Keratinocyte (primary cell): ENCODE measurements at regions not wholly inside any gene's neighbourhood (a gene's known extent, or its start where the extent isn't known, plus 50 kb on each side); places are given as distances from the start of the nearest gene placed in this dataset.

Experiments used
- CTCF ChIP-seq, 3 experiments: IDR thresholded peaks in 1 of 3; conservative IDR thresholded peaks in 1 of 3; optimal IDR thresholded peaks in 1 of 3; 2 replicates in 2 of 3; 3 replicates in 1 of 3; pipeline versions ENCODE3 to v1.5.1; 2011; ENCODE audit warnings: low read length in 3 of 3, mild to moderate bottlenecking in 3 of 3, moderate library complexity in 2 of 3, control low read depth in 1 of 3, inconsistent platforms in 1 of 3; ENCODE audit not compliant: insufficient read depth in 2 of 3; ENCODE audit errors: extremely low read depth in 1 of 3
- EZH2 ChIP-seq: IDR thresholded peaks from one replicate; pipeline ENCODE4 v1.6.1; 2012; ENCODE audit warnings: inconsistent platforms, mild to moderate bottlenecking, low read length, moderate library complexity

GRCh38 chr1:194273660-194274059 lies 1087.2 kb upstream of the B3GALT2 start:
- no peak for TF ChIP-seq EZH2
- TF ChIP-seq CTCF (optimal IDR thresholded peaks at IDR 0.05 in 1 of 3, IDR thresholded peaks at IDR 0.05 in 1 of 3, conservative IDR thresholded peaks at IDR 0.05 in 1 of 3; ENCODE audit: extremely low read depth in 1 of 3, insufficient read depth in 2 of 3, low read length in 3 of 3), result no peak
